Natural killer cell (primary cell): ENCODE measurements at regions not wholly inside any gene's neighbourhood (a gene's known extent, or its start where the extent isn't known, plus 50 kb on each side); places are given as distances from the start of the nearest gene placed in this dataset.
"Not testable (repeated sequence)": the region's sequence is repeated elsewhere in the genome, so short reads cannot be mapped to it uniquely, and the experiment has no call there.

Source experiments
- ATAC-seq, 3 donors: fragments of 150-1000 bp in 2 of 3; fragments of 200-7000 bp in 1 of 3; cut with Tn5 transposase; 1 replicate in 1 of 3; 2 replicates in 2 of 3; pipeline ENCODE4 v1.10.0; 2021; ENCODE audit warnings: mild to moderate bottlenecking in 2 of 3, moderate library complexity in 2 of 3
- DNase-seq, 2 donors: peaks; one replicate each; pipeline versions ENCODE4 v3.0.0 to v3.0.0-alpha.2; 2013 to 2021; ENCODE audit warnings: mixed read lengths in 1 of 2
- H3K27ac ChIP-seq: one replicate; pipeline ENCODE4 v1.5.1; 2013; ENCODE audit warnings: mild to moderate bottlenecking, low read length
- H3K27me3 ChIP-seq: one replicate; pipeline ENCODE4 v1.6.1; 2013; ENCODE audit warnings: low read length; ENCODE audit not compliant: control insufficient read depth, insufficient read depth
- H3K36me3 ChIP-seq: one replicate; pipeline ENCODE4 v1.6.1; 2013; ENCODE audit warnings: low read length; ENCODE audit not compliant: control insufficient read depth, insufficient read depth
- H3K4me1 ChIP-seq: one replicate; pipeline ENCODE4 v1.6.1; 2013; ENCODE audit warnings: low read length; ENCODE audit not compliant: control insufficient read depth, insufficient read depth
- H3K4me3 ChIP-seq: one replicate; pipeline ENCODE4 v1.5.1; 2013; ENCODE audit warnings: low read length
- H3K9me3 ChIP-seq: one replicate; pipeline ENCODE4 v1.6.1; 2013; ENCODE audit warnings: low read length; ENCODE audit not compliant: control insufficient read depth, insufficient read depth
- H3K27ac Mint-ChIP-seq, 2 donors: one replicate each; pipeline ENCODE4 v1.8.0; 2022; ENCODE audit warnings: mild to moderate bottlenecking in 2 of 2, mixed read lengths in 2 of 2, moderate library complexity in 1 of 2
- H3K27me3 Mint-ChIP-seq, 2 donors: one replicate each; pipeline ENCODE4 v1.8.0; 2022; ENCODE audit warnings: low read depth in 2 of 2, mixed read lengths in 2 of 2
- H3K36me3 Mint-ChIP-seq: one replicate; pipeline ENCODE4 v1.8.0; 2022; ENCODE audit warnings: mixed read lengths
- H3K4me1 Mint-ChIP-seq, 2 donors: one replicate each; pipeline ENCODE4 v1.8.0; 2022; ENCODE audit warnings: mixed read lengths in 2 of 2
- H3K4me3 Mint-ChIP-seq: one replicate; pipeline ENCODE4 v1.8.0; 2022; ENCODE audit warnings: mild to moderate bottlenecking, moderate library complexity, mixed read lengths
- H3K9me3 Mint-ChIP-seq, 2 donors: one replicate each; pipeline ENCODE4 v1.8.0; 2022; ENCODE audit warnings: mixed read lengths in 2 of 2
- CTCF ChIP-seq: fragments of 200-600 bp; IDR thresholded peaks from one replicate; pipeline ENCODE4 v1.8.0; 2022; ENCODE audit warnings: antibody characterized with exemption
- WGBS: methylation state at CpG from one replicate; pipeline ENCODE4 v1.1.7; 2013; ENCODE audit warnings: missing lambda C conversion rate; ENCODE audit not compliant: insufficient coverage; 5-methylcytosine and 5-hydroxymethylcytosine counted together
- intact Hi-C: fragments of 100-400 bp; cut with micrococcal nuclease; formaldehyde crosslinking; loops from one replicate; pipeline ENCODE4 v1.14.2; 2022

GRCh38 chrX:139332441-139332840 lies 198.1 kb upstream of the F9 start:
- DNase-seq (no peak), ATAC-seq (no peak)
- no peaks in the 10 kb centered on the region for H3K9me3 ChIP-seq
- Mint-ChIP-seq H3K27me3 (peaks cover 0 to 10% of the 10 kb centered on the region in 2 donors), H3K4me3 (no peak overlapping the region), H3K9me3 (no peaks in the 10 kb centered on the region), H3K36me3 (no peaks in the 10 kb centered on the region), H3K4me1 (no peaks in the 10 kb centered on the region), H3K27ac (no peak overlapping the region)
- WGBS = no CpG with 5 or more reads among the region's 2 CpGs
- H3K27me3 ChIP-seq = no peaks in the 10 kb centered on the region
- no peak overlapping the region for H3K27ac ChIP-seq
- no peak overlapping the region for H3K4me3 ChIP-seq
- H3K4me1 ChIP-seq = no peaks in the 10 kb centered on the region
- no peaks in the 10 kb centered on the region for H3K36me3 ChIP-seq
- intact Hi-C loops = no loop called here
- TF ChIP-seq CTCF = no peak

- ATAC-seq (no peak), DNase-seq (no peak)
- no peak overlapping the region for H3K27ac ChIP-seq
- Mint-ChIP-seq H3K36me3 (no peaks in the 10 kb centered on the region), H3K9me3 (no peaks in the 10 kb centered on the region), H3K4me3 (no peak overlapping the region), H3K27me3 (peaks cover 0 to 37% of the 10 kb centered on the region in 2 donors), H3K27ac (no peak overlapping the region), H3K4me1 (no peaks in the 10 kb centered on the region)
- no peak overlapping the region for H3K4me3 ChIP-seq
- intact Hi-C loops = no loop called here
- no peaks in the 10 kb centered on the region for H3K9me3 ChIP-seq
- H3K4me1 ChIP-seq = no peaks in the 10 kb centered on the region
- TF ChIP-seq CTCF = no peak
- H3K36me3 ChIP-seq = no peaks in the 10 kb centered on the region
- no peaks in the 10 kb centered on the region for H3K27me3 ChIP-seq
These were observed 203.2 kb upstream of the F9 start for GRCh38 chrX:139327355-139327754.

DNA sequence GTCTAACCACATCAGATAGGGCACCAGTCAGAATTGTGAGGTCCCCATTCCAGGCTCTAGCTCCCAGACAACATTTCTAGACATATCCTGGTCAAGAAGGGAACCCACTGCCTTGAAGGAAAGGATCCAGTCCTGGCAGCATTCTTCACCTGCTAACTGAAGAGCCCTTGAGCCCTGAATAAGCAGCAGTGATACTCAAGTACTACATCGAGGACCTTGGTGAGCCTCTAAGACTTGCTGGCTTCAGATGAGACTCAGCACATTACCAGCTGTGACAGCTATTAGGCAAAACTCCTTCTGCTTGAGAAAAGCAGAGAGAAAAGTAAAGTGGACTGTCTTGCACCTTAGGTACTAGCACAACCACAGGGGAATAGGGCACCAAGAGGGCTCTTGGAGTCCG lies 205.8 kb upstream of the F9 start:
- WGBS = 82% methylated on average over 2 of the region's 2 CpGs
- H3K4me1 Mint-ChIP-seq = no peaks in the 10 kb centered on the region
- DNase-seq = no peak
- H3K27me3 ChIP-seq = no peaks in the 10 kb centered on the region
- no peak overlapping the region for H3K4me3 Mint-ChIP-seq
- H3K27ac Mint-ChIP-seq = no peak overlapping the region
- ATAC-seq = no peak
- no peaks in the 10 kb centered on the region for H3K4me1 ChIP-seq
- no peaks in the 10 kb centered on the region for H3K9me3 ChIP-seq
- no peak overlapping the region for H3K27ac ChIP-seq
- no peaks in the 10 kb centered on the region for H3K9me3 Mint-ChIP-seq
- peaks cover 0 to 37% of the 10 kb centered on the region in 2 donors for H3K27me3 Mint-ChIP-seq
- TF ChIP-seq CTCF = no peak
- H3K36me3 ChIP-seq = no peaks in the 10 kb centered on the region
- intact Hi-C loops = no loop called here
- H3K36me3 Mint-ChIP-seq = no peaks in the 10 kb centered on the region
- H3K4me3 ChIP-seq = no peak overlapping the region

- H3K4me3 Mint-ChIP-seq, H3K9me3 Mint-ChIP-seq, H3K9me3 ChIP-seq, H3K36me3 ChIP-seq, H3K36me3 Mint-ChIP-seq, H3K27ac Mint-ChIP-seq, H3K4me1 Mint-ChIP-seq, H3K4me1 ChIP-seq, ATAC-seq, H3K27me3 ChIP-seq, H3K4me3 ChIP-seq, DNase-seq, H3K27ac ChIP-seq, intact Hi-C loops: not testable (repeated sequence)
- 97% methylated on average over 27 of the region's 38 CpGs for WGBS
- H3K27me3 Mint-ChIP-seq = peaks cover 0 to 18% of the 10 kb centered on the region in 2 donors
These were observed 209.7 kb upstream of the F9 start for GRCh38 chrX:139320661-139321354.

DNA sequence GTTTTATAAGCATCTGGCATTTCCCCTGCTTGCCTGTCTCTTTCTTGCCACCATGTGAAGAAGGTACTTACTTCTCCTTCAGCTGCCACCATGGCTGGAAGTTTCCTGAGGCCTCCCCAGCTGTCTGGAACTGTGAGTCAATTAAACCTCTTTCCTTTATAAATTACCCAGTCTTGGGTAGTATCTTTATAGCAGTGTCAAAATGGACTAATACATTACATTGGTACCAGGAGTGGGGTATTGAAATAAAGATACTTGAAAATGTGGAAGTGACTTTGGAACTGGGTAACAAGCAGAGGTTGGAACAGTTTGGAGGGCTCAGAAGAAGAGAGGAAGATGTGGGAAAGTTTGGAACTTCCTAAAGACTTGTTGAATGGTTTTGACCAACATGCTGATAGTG lies 223.9 kb upstream of the F9 start:
- H3K27ac ChIP-seq, H3K4me1 Mint-ChIP-seq, ATAC-seq, intact Hi-C loops, H3K27me3 ChIP-seq, H3K27me3 Mint-ChIP-seq, H3K36me3 ChIP-seq, H3K9me3 ChIP-seq, H3K4me1 ChIP-seq, H3K27ac Mint-ChIP-seq, H3K36me3 Mint-ChIP-seq, H3K9me3 Mint-ChIP-seq, H3K4me3 Mint-ChIP-seq, DNase-seq, H3K4me3 ChIP-seq: not testable (repeated sequence)
